Calu3 (cell line): ENCODE measurements at regions not wholly inside any gene's neighbourhood (a gene's known extent, or its start where the extent isn't known, plus 50 kb on each side); places are given as distances from the start of the nearest gene placed in this dataset.

ENCODE experiments used
- BruUV-seq: library from RNA; stranded (reverse); fragments of 400-500 nt; replicated peaks from 2 replicates; lab custom pipeline; 2021; lab: Mats Ljungman, UMichigan
- CTCF ChIA-PET: fragments of 300-600 bp; sonication (Branson Sonifier 250); formaldehyde crosslinking; loops from one replicate; lab custom pipeline; 2022; ENCODE audit warnings: antibody characterized with exemption; lab: Charles Lee
- DNase-seq: peaks from one replicate; pipeline ENCODE4 v3.0.0; 2022
- H3K27ac Mint-ChIP-seq: one replicate; pipeline ENCODE4 v1.8.0; 2022; ENCODE audit warnings: mixed read lengths; ENCODE audit not compliant: unreplicated experiment
- H3K27me3 Mint-ChIP-seq: one replicate; pipeline ENCODE4 v1.8.0; 2022; ENCODE audit warnings: mixed read lengths; ENCODE audit not compliant: unreplicated experiment
- H3K36me3 Mint-ChIP-seq: one replicate; pipeline ENCODE4 v1.8.0; 2022; ENCODE audit warnings: mild to moderate bottlenecking, moderate library complexity, mixed read lengths; ENCODE audit not compliant: insufficient read depth, unreplicated experiment
- H3K4me1 Mint-ChIP-seq: one replicate; pipeline ENCODE4 v1.8.0; 2022; ENCODE audit warnings: mild to moderate bottlenecking, low read depth, mixed read lengths; ENCODE audit not compliant: unreplicated experiment
- H3K4me3 Mint-ChIP-seq: one replicate; pipeline ENCODE4 v1.8.0; 2022; ENCODE audit warnings: mild to moderate bottlenecking, low read depth, moderate library complexity, mixed read lengths; ENCODE audit not compliant: unreplicated experiment
- H3K9me3 Mint-ChIP-seq: one replicate; pipeline ENCODE4 v1.8.0; 2022; ENCODE audit warnings: low read depth, mixed read lengths; ENCODE audit not compliant: unreplicated experiment
- CTCF ChIP-seq: fragments of 200-600 bp; IDR thresholded peaks from one replicate; pipeline ENCODE4 v1.8.0; 2022; ENCODE audit warnings: antibody characterized with exemption; ENCODE audit not compliant: unreplicated experiment
- intact Hi-C: fragments of 100-400 bp; cut with micrococcal nuclease; formaldehyde crosslinking; loops from one replicate; pipeline ENCODE4 v1.10.0; 2022; ENCODE audit not compliant: unreplicated experiment

DNA sequence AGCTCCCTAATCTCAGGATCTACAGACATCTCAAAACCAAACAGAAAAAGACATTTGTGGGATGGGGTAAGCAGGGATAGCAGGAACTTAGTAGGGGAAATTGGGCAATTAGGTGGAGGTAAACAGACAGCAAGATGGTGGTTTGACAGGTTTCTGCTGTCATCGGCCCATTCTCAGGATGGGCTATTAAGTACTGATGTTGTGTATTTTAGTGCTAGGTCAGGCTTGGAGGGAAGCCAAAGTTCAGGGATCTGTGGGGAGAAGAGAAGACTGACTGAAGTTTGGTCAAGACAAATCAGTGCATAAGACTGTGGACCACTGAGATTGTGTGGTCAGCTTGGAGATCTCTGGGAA, 96.8 kb upstream of the THUMPD2 start:
- no TSS peak for BruUV-seq
- no peak for TF ChIP-seq CTCF
- Mint-ChIP-seq H3K4me3 (no peak overlapping the region), H3K4me1 (no peaks in the 10 kb centered on the region), H3K27ac (no peak overlapping the region), H3K36me3 (no peaks in the 10 kb centered on the region), H3K27me3 (peaks cover 4% of the 10 kb centered on the region), H3K9me3 (no peaks in the 10 kb centered on the region)
- CTCF ChIA-PET: interaction anchor here (0.6 kb wide), 2 partner anchors 666 to 1818 kb away, joined by 4 to 5 read pairs; no protein-coding TSS in a partner anchor
- no peak for DNase-seq
- intact Hi-C loops: no loop called here

- CTCF ChIA-PET: interaction anchor here (0.6 kb wide), 2 partner anchors 667 to 1818 kb away, joined by 4 to 5 read pairs; no protein-coding TSS in a partner anchor
- DNase-seq: no peak
Measured at GRCh38 chr2:39875182-39875913, 96.3 kb upstream of the THUMPD2 start.

DNA sequence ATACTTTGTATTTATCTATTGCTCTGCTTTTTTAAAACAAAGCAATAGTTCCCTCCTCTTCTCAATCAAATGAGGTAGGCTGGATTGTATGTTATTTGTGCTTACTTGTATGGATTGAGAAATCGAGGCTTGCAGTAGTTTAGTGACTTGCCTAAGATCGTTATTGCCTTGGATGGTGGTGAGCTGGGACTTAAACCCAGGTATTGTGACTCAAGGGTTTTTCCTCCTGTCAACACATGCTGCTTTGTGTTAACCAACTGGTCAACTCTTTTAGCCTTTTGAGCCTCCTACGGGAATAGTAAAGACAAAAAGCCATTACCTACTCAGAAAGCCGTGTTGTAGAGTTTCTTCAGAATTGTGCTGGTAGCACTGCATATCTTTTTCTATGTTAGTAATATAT, 95.2 kb upstream of the THUMPD2 start:
- CTCF ChIA-PET: no interaction called here
- intact Hi-C loops: no loop called here
- no TSS peak for BruUV-seq
- no peak for TF ChIP-seq CTCF
- no peak for DNase-seq
- no peaks in the 10 kb centered on the region for H3K9me3 Mint-ChIP-seq
- peaks cover 21% of the 10 kb centered on the region for H3K27me3 Mint-ChIP-seq
- no peak overlapping the region for H3K4me3 Mint-ChIP-seq
- H3K27ac Mint-ChIP-seq: no peak overlapping the region
- H3K36me3 Mint-ChIP-seq: no peaks in the 10 kb centered on the region
- no peaks in the 10 kb centered on the region for H3K4me1 Mint-ChIP-seq

More at GRCh38 chr2:39875182-39875913, 96.3 kb upstream of the THUMPD2 start:
- Mint-ChIP-seq H3K4me3 (no peak overlapping the region), H3K27ac (no peak overlapping the region), H3K27me3 (peaks cover 10% of the 10 kb centered on the region), H3K36me3 (no peaks in the 10 kb centered on the region), H3K9me3 (no peaks in the 10 kb centered on the region), H3K4me1 (no peaks in the 10 kb centered on the region)
- no TSS peak for BruUV-seq
- TF ChIP-seq CTCF: no peak
- intact Hi-C loops: no loop called here

- Mint-ChIP-seq H3K9me3 (no peaks in the 10 kb centered on the region), H3K4me3 (no peak overlapping the region), H3K27ac (no peak overlapping the region), H3K36me3 (no peaks in the 10 kb centered on the region), H3K27me3 (peaks cover 26% of the 10 kb centered on the region), H3K4me1 (no peaks in the 10 kb centered on the region)
- CTCF ChIA-PET: no interaction called here
- no peak for TF ChIP-seq CTCF
- intact Hi-C loops: no loop called here
- no TSS peak for BruUV-seq
- no peak for DNase-seq
Measured at GRCh38 chr2:39873586-39873985, 94.5 kb upstream of the THUMPD2 start.
